Activated naive CD4-positive, alpha-beta T cell treated with Interleukin-2 at 50 U/mL for 16 hours (primary cell): ENCODE measurements at regions not wholly inside any gene's neighbourhood (a gene's known extent, or its start where the extent isn't known, plus 50 kb on each side); places are given as distances from the start of the nearest gene placed in this dataset.
"Not testable (repeated sequence)": the region's sequence is repeated elsewhere in the genome, so short reads cannot be mapped to it uniquely, and the experiment has no call there.

Experiments used
- DNase-seq: peaks from one replicate; pipeline ENCODE4 v3.0.0-alpha.2; 2020

- not testable (repeated sequence) for DNase-seq
Measured at GRCh38 chrX:31014474-31014873, 57.4 kb downstream of the FTHL17 start.

- DNase-seq = no peak
Measured at GRCh38 chrX:31012509-31013025, 59.3 kb downstream of the FTHL17 start.

- DNase-seq = no peak
Measured at GRCh38 chrX:31007321-31007720, 64.5 kb downstream of the FTHL17 start.

- no peak for DNase-seq
Measured at GRCh38 chrX:31006027-31006426, 65.8 kb downstream of the FTHL17 start.

- no peak for DNase-seq
Measured at GRCh38 chrX:30997411-30997810, 74.4 kb downstream of the FTHL17 start.

- DNase-seq = no peak
Measured at GRCh38 chrX:30995705-30996104, 76.1 kb downstream of the FTHL17 start.

GRCh38 chrX:30995060-30995700 lies 76.7 kb downstream of the FTHL17 start:
- no peak for DNase-seq

GRCh38 chrX:30994018-30994417 lies 77.8 kb downstream of the FTHL17 start:
- DNase-seq = not testable (repeated sequence)

GRCh38 chrX:30992381-30992904 lies 79.4 kb downstream of the FTHL17 start:
- DNase-seq = no peak

GRCh38 chrX:30990361-30990760 lies 81.5 kb downstream of the FTHL17 start:
- DNase-seq = no peak

- no peak for DNase-seq
Measured at GRCh38 chrX:30982467-30982866, 89.4 kb downstream of the FTHL17 start.

- no peak for DNase-seq
Measured at GRCh38 chrX:30981968-30982367, 89.9 kb downstream of the FTHL17 start.

GRCh38 chrX:30979271-30979670 lies 90.2 kb upstream of the TAB3 start:
- no peak for DNase-seq

GRCh38 chrX:30975467-30975866 lies 86.4 kb upstream of the TAB3 start:
- DNase-seq = no peak

- no peak for DNase-seq
Measured at GRCh38 chrX:30973784-30974427, 84.9 kb upstream of the TAB3 start.

GRCh38 chrX:30971774-30972603 lies 82.9 kb upstream of the TAB3 start:
- peak; percentile 5 for DNase-seq

GRCh38 chrX:30967516-30967915 lies 78.5 kb upstream of the TAB3 start:
- DNase-seq = no peak

GRCh38 chrX:30965767-30966166 lies 76.7 kb upstream of the TAB3 start:
- DNase-seq = no peak

GRCh38 chrX:30961387-30962174 lies 72.5 kb upstream of the TAB3 start:
- DNase-seq = no peak

GRCh38 chrX:30957753-30958152 lies 68.7 kb upstream of the TAB3 start:
- no peak for DNase-seq

GRCh38 chrX:30955687-30956086 lies 66.6 kb upstream of the TAB3 start:
- no peak for DNase-seq

- no peak for DNase-seq
Measured at GRCh38 chrX:30951003-30951402, 61.9 kb upstream of the TAB3 start.

GRCh38 chrX:30950391-30950790 lies 61.3 kb upstream of the TAB3 start:
- DNase-seq = no peak
